Activated CD8-positive, alpha-beta memory T cell treated with anti-CD3 and anti-CD28 coated beads for 1 hour (primary cell): ENCODE measurements at regions not wholly inside any gene's neighbourhood (a gene's known extent, or its start where the extent isn't known, plus 50 kb on each side); places are given as distances from the start of the nearest gene placed in this dataset.
"Not testable (repeated sequence)": the region's sequence is repeated elsewhere in the genome, so short reads cannot be mapped to it uniquely, and the experiment has no call there.

ENCODE experiments used
- DNase-seq, 2 donors: peaks; one replicate each; pipeline ENCODE4 v3.0.0-alpha.2; 2020; ENCODE audit warnings: low read depth in 1 of 2; ENCODE audit errors: extremely low read depth in 1 of 2

DNA sequence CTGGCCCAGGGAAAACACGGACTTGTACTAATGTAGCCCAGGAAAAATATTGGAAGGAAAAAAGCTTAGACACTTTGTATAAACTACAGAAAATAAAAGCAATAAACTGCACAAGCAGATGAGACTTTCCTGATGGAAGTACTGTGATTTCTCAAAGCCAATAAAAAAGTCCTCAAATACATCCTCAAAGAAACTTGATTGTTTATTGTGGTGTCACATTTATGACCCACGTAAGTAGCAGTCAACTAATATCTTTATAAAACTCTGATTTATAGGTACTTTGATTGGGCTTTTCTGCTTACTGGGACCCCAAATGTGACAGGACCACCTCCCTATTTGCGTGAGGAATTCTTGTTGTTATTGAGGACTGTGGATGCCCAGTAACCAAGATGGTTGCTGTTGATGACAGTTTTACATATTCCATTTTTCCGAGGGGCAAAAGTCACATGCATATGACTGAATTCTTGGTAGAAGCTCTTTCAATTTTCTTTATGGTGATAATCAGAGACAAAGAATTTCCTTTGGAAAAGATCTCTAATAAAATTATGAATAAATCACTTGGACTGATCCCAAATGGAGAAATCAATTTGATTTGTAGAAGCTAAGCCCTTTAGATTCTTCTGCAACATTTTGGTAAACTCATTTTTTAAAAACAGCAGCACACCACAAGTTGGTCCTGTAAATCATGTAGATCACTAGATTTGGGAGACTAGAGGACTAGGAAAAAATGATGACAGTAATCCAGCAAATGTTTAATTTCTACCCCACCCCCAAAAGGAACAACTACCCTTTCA, 159.0 kb upstream of the TSC22D2 start:
- no peak for DNase-seq

DNA sequence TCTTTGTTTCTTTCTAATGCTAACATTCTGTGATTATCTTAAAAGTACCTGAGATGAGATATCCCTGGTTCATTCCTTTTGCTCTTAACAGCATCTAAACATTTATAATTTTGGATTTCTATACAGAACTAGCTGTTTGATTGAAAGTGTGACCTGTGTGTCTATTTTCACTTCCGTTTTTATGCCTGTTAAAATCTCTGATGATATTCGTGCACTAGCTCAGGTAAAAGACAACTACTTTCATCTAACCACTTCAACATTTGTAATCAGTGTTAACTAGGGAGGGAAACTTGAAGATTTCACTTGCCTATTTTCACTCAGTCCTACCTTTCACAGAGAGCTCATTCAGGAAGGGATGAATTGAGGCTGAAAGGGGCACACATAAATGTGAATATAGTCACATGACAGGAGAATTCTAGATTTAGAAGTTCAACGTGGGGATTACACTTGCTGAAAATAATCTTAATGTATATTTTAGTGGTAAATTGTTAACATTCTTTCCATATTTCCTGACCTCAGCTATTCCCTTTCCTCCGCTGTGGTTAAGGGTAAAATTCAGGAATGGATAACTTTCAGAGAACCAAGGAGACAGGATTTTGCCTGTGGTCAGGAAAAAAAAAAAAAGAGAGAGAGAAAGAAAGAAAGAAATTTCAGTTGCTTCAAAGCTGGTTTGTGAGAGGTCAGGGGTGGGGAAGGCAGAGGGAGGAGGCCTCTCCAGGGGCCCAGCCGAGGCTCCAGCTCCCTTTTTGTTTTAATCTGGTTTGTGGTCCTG, 159.8 kb upstream of the TSC22D2 start:
- DNase-seq, result no peak

GRCh38 chr3:150247441-150247840, 160.7 kb upstream of the TSC22D2 start:
- DNase-seq, result no peak

DNA sequence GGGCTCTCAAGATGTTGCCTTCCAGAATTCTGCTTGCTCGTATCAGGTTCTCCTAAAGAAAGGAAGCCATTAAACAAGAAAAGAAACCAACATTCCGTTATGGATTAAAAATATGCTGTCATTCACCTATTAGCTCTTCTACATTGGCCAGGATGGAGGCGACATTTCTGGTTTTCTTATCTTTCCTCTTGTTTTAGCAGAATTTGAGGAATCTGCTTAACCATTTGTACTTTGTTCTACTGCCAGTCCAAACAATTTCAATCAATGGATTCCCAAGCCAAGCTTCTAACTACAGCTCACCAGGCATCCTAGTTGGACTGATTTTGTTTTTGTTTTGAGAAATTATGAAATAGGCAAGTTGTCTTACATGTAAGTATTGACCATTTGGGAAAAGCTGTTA, 164.6 kb upstream of the TSC22D2 start:
- DNase-seq, result no peak

DNA sequence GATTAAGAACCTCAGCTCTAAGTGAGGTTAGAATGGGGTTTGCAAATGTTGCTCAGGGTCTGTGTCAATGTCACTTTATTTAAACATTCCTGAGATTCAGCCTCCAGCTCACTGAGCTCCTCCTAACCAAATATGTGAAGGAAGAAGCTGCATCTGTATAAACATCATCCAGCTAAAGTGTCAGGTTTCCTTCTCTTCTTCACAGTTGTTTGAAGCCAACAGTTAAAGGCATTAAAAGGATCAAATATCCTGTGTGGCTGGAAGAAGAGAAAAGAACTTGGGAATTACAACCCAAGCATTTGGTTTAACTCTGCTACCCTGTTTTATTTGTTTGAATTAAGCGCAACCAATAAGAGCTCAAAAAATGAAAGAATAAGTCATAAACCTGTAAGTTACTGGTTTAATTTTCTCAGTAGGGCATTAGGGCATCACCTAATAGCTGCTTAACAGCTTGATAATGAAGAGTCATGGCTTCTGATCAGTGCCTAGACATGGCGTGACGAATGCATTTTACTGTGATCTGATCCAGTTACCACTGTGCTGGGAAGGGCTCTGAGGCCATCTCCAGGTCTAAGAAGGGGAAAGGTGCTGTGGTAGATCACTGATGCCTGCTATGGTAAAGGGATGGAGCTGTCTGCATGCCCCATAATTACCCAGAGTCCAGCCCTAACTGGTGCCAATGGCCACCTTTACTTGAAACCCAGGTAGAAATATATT, 165.7 kb upstream of the TSC22D2 start:
- DNase-seq, result no peak

GRCh38 chr3:150240891-150241290, 167.2 kb upstream of the TSC22D2 start:
- DNase-seq, result no peak

- no peak for DNase-seq
These were observed 168.3 kb upstream of the TSC22D2 start for GRCh38 chr3:150239766-150240165.

- no peak for DNase-seq
These were observed 169.0 kb upstream of the TSC22D2 start for GRCh38 chr3:150238995-150239619.

DNA sequence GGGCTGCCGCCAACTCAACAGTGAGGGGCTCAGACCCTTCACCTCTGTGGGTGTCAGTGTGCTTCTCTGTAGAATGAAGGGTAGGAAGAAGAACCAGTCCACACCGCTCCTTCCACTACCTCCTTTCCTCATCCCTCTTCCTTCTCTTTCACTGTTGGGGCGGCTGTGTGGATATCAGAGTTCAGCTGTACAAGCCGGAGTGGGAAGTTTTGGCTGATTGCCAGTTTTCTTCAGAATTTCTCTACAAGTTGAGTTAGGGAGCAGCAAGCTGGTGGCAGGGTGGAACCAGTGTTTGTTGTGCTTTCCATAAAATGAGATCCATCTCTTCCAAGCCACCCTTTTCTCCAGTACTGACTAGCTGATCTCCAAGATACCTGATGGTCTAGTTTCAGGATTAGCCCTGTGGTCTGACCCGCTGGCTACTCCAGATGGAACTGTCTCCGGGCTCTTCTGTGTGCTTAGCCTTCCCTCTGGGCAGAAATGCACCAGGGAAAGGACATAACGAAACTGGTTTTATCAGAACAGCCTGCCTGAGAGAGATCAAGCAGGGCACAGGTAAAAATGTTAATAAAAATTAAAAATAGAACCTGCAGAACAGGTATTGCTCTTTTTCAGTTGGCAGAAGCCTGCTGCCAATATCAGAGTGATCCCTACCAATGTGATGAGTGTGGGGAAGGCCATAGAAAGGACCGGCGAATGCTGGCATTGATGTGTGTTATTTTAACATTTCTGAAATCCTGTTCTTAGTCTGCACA, 169.9 kb upstream of the TSC22D2 start:
- no peak for DNase-seq

DNA sequence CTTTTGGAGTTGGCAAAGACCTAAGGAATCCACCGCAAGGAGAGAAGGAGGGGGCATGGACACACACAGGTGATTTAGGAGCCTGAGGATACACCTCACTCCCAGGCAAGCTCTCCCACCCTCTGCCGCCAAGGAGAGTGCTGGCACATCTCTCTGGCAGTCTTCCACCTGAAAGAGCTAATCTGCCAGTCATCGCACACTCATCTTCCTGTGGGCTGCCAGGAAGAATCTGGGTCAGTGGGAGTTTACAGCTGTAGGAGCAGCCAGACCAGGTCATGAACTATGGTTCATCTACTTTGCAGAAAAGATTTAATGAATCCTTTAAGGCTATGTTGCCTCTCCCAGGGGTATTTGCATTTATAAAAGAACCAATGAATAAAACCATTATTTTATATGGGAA, 170.6 kb upstream of the TSC22D2 start:
- no peak for DNase-seq

DNA sequence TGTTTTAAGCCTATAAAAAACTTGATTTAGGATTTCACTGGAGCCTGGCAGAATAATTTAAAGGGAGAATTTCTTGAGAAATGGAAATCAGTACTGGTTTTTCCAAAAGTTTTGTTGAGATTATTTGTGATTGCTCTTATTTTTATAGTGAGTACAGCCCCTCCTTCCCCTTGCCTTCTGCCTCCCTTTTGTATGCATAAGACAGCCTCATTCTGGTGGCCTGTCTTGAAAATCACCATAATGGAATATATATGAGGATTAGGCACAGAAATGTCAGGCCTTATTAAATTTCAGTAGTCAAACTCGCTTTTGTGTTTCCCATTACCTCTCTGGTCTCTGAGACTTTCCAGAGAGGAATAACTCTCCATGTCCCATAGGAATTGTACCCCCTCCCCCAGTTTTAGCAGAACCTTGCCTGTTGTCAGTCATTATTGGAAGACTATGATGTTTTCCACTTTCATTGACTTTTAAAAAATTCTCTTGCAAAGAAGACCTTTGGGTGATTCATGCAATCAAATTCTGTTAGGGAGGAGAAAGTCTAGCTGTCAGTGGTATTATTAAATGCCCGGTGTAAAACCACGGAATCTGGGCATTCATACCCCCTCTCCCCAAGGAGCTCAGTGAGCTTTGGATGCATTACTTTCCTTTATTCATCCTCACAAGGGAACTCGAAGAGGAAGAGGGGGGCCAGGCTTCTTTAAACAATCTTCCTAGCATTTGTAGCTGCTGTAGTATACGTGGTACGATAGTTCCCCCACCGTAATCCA, 171.6 kb upstream of the TSC22D2 start:
- no peak for DNase-seq

- DNase-seq, result no peak
These were observed 172.3 kb upstream of the TSC22D2 start for GRCh38 chr3:150235799-150236198.

- DNase-seq, result no peak
These were observed 175.1 kb upstream of the TSC22D2 start for GRCh38 chr3:150232992-150233451.

DNA sequence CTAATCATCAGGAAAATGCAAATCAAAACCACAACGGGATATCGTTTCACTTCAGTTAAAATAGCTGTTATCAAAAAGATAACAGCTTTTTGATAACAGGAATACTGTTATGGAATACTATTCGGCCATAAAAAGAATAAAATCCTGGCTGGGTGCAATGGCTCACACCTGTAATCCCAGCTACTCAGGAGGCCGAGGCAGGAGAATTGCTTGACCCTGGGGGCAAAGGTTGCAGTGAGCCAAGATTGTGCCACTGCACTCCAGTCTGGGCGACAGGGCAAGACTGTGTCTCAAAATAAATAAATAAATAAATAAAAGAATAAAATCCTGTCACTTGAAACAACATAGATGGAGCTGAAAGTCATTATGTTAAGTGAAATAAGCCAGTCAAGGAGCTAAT, 178.1 kb upstream of the TSC22D2 start:
- no peak for DNase-seq

- not testable (repeated sequence) for DNase-seq
These were observed 179.5 kb upstream of the TSC22D2 start for GRCh38 chr3:150228626-150229025.

DNA sequence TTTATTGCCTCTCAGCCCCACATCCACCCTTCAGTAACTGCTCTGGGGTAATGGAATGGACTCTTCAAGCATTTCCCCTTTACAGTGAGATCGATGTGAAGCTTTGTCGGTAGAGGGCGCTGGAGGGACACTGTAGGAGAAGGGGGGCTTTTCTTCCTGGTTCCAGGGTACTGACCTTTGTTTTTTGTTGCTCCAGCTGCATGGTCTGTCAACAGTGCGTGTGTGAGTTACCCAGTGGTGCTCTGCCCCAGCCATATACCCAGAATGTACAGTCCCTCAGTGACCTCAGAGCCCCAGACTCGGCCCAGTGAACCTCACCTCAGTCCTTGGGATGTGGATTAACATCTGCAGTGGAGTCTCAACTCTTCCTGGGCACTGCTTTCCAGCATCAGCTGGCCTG, 180.3 kb upstream of the TSC22D2 start:
- DNase-seq, result peak in 1 of 2 donors; percentile 5

- DNase-seq, result no peak
These were observed 182.1 kb upstream of the TSC22D2 start for GRCh38 chr3:150225986-150226385.

- DNase-seq, result no peak
These were observed 184.5 kb upstream of the TSC22D2 start for GRCh38 chr3:150223558-150223957.

DNA sequence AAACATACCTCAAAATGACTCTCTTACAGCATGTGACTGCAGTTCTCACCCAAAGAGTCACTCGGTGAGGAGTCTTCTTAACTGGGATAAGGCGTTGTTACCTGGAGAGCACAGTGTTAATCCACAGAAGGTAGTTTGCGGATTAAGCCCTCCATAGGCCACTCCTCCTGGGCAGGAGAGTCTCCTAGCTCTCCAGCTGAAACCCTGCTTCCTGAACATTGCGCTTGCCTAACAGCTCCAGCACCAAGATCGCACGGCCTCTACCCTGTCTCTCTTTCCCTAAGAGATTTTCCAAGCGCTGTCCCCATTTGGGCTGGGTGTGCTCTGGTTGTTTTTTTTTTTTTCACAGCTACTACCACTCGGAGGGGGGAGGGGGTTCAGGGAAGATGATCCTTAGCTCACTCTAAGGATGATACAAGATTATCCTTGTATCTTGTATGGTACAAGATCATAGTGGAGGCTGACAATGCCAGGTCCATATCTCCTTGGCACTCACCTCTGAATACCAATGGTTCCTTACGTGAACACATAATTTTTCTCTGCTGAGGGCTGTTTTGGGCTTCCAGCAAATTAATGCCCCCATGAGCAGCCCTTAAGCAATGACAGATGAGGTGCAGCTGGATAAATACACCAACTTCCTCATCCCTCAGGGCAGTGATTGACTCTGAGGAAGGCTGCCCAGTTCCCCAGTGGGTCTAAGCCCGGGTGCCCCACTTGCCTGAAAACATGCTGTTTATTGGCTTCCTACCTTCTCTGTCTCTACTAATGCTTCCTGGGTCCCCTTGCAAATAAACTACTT, 185.2 kb upstream of the TSC22D2 start:
- no peak for DNase-seq
